ENCODE measurements at regions not wholly inside any gene's neighbourhood (a gene's known extent, or its start where the extent isn't known, plus 50 kb on each side); places are given as distances from the start of the nearest gene placed in this dataset.
"Not testable (repeated sequence)": the region's sequence is repeated elsewhere in the genome, so short reads cannot be mapped to it uniquely, and the experiment has no call there.

GRCh38 chr1:112110031-112110430, 120.6 kb upstream of the KCND3 start:
- Mint-ChIP-seq H3K9me3 (peaks cover 11% of the 10 kb centered on the region), H3K4me3 (no peak overlapping the region), H3K27ac (no peak overlapping the region), H3K27me3 (ENCODE audit: low read depth, poor library complexity) (no peaks in the 10 kb centered on the region), H3K4me1 (no peaks in the 10 kb centered on the region), H3K36me3 (ENCODE audit: low read depth) (no peaks in the 10 kb centered on the region)
- DNase-seq = no peak
- no peak for TF ChIP-seq CTCF (IDR thresholded peaks at IDR 0.05)

- H3K4me3 Mint-ChIP-seq = no peak overlapping the region
- H3K36me3 Mint-ChIP-seq (ENCODE audit: low read depth) = no peaks in the 10 kb centered on the region
- H3K27me3 Mint-ChIP-seq (ENCODE audit: low read depth, poor library complexity) = no peaks in the 10 kb centered on the region
Observed at GRCh38 chr1:112111734-112112133, 122.3 kb upstream of the KCND3 start.

GRCh38 chr1:112114540-112114939, 125.1 kb upstream of the KCND3 start:
- no peaks in the 10 kb centered on the region for H3K4me1 Mint-ChIP-seq
- H3K36me3 Mint-ChIP-seq (ENCODE audit: low read depth) = no peaks in the 10 kb centered on the region
- no peak for DNase-seq
- H3K27me3 Mint-ChIP-seq (ENCODE audit: low read depth, poor library complexity) = no peaks in the 10 kb centered on the region
- H3K4me3 Mint-ChIP-seq = no peak overlapping the region
- H3K9me3 Mint-ChIP-seq = no peaks in the 10 kb centered on the region
- TF ChIP-seq CTCF (IDR thresholded peaks at IDR 0.05) = no peak
- no peak overlapping the region for H3K27ac Mint-ChIP-seq

More at GRCh38 chr1:112111734-112112133, 122.3 kb upstream of the KCND3 start:
- Mint-ChIP-seq H3K27ac (no peak overlapping the region), H3K4me1 (no peaks in the 10 kb centered on the region), H3K9me3 (peaks cover 11% of the 10 kb centered on the region)
- DNase-seq = no peak
- no peak for TF ChIP-seq CTCF (IDR thresholded peaks at IDR 0.05)

GRCh38 chr1:112126598-112126997, 137.1 kb upstream of the KCND3 start:
- no peak for DNase-seq
- no peak for TF ChIP-seq CTCF (IDR thresholded peaks at IDR 0.05)
- H3K4me3 Mint-ChIP-seq = no peak overlapping the region
- no peaks in the 10 kb centered on the region for H3K4me1 Mint-ChIP-seq
- no peaks in the 10 kb centered on the region for H3K9me3 Mint-ChIP-seq
- peaks cover 3% of the 10 kb centered on the region for H3K27me3 Mint-ChIP-seq (ENCODE audit: low read depth, poor library complexity)
- no peak overlapping the region for H3K27ac Mint-ChIP-seq
- H3K36me3 Mint-ChIP-seq (ENCODE audit: low read depth) = no peaks in the 10 kb centered on the region

- H3K4me1 Mint-ChIP-seq; H3K4me3 Mint-ChIP-seq; H3K36me3 Mint-ChIP-seq (ENCODE audit: low read depth); H3K9me3 Mint-ChIP-seq; DNase-seq; H3K27ac Mint-ChIP-seq; H3K27me3 Mint-ChIP-seq (ENCODE audit: low read depth, poor library complexity): not testable (repeated sequence)
Observed at GRCh38 chr1:112127606-112128005, 138.1 kb upstream of the KCND3 start.

- no peak for TF ChIP-seq CTCF (IDR thresholded peaks at IDR 0.05)
- Mint-ChIP-seq H3K36me3 (ENCODE audit: low read depth) (no peaks in the 10 kb centered on the region), H3K27ac (no peak overlapping the region), H3K27me3 (ENCODE audit: low read depth, poor library complexity) (peaks cover 21% of the 10 kb centered on the region), H3K9me3 (no peaks in the 10 kb centered on the region), H3K4me3 (no peak overlapping the region), H3K4me1 (no peaks in the 10 kb centered on the region)
- DNase-seq = no peak
Observed at GRCh38 chr1:112133487-112133886, 144.0 kb upstream of the KCND3 start.

Data from nephron progenitor cell (in vitro differentiated cells).